Neural crest cell (in vitro differentiated cells): ENCODE measurements at regions not wholly inside any gene's neighbourhood (a gene's known extent, or its start where the extent isn't known, plus 50 kb on each side); places are given as distances from the start of the nearest gene placed in this dataset.
A peak's percentile ranks its signal among the peaks of the same experiment; 100 is the strongest.

Source experiments
- DNase-seq: peaks from one replicate; pipeline ENCODE4 v3.0.0; 2021; ENCODE audit warnings: low read depth, mixed read lengths, low spot score
- H3K27ac Mint-ChIP-seq: one replicate; pipeline ENCODE4 v1.8.0; 2021; ENCODE audit warnings: mild to moderate bottlenecking, mixed read lengths; ENCODE audit not compliant: unreplicated experiment
- H3K27me3 Mint-ChIP-seq: 2 replicates; pipeline ENCODE4 v1.8.0; 2021; ENCODE audit warnings: low read depth, mild to moderate bottlenecking, mixed read lengths
- H3K36me3 Mint-ChIP-seq: 2 replicates; pipeline ENCODE4 v1.8.0; 2021; ENCODE audit warnings: low read depth, mild to moderate bottlenecking, mixed read lengths
- H3K4me1 Mint-ChIP-seq: 2 replicates; pipeline ENCODE4 v1.8.0; 2021; ENCODE audit warnings: mixed read lengths
- H3K4me3 Mint-ChIP-seq: one replicate; pipeline ENCODE4 v1.8.0; 2021; ENCODE audit warnings: mild to moderate bottlenecking, mixed read lengths
- H3K9me3 Mint-ChIP-seq: 2 replicates; pipeline ENCODE4 v1.8.0; 2021; ENCODE audit warnings: mixed read lengths
- CTCF ChIP-seq: fragments of 200-600 bp; sonication (generic); conservative IDR thresholded peaks from 2 replicates; pipeline ENCODE4 v1.5.0; 2021; ENCODE audit warnings: antibody characterized with exemption, mild to moderate bottlenecking

- Mint-ChIP-seq H3K9me3 (peaks cover 5% of the 10 kb centered on the region), H3K27ac (no peak overlapping the region), H3K4me3 (no peak overlapping the region)
Observed at GRCh38 chr14:57943541-57943940, 77.6 kb upstream of the SLC35F4 start.

GRCh38 chr14:57943038-57943437 lies 77.1 kb upstream of the SLC35F4 start:
- no peak overlapping the region for H3K4me3 Mint-ChIP-seq
- no peak overlapping the region for H3K27ac Mint-ChIP-seq
- peaks cover 5% of the 10 kb centered on the region for H3K9me3 Mint-ChIP-seq
- DNase-seq: no peak
- H3K36me3 Mint-ChIP-seq: no peaks in the 10 kb centered on the region
- H3K27me3 Mint-ChIP-seq: peaks cover 11% of the 10 kb centered on the region
- TF ChIP-seq CTCF: no peak
- H3K4me1 Mint-ChIP-seq: peaks cover 12% of the 10 kb centered on the region

More at GRCh38 chr14:57943541-57943940, 77.6 kb upstream of the SLC35F4 start:
- Mint-ChIP-seq H3K36me3 (no peaks in the 10 kb centered on the region), H3K27me3 (peaks cover 11% of the 10 kb centered on the region), H3K4me1 (peaks cover 12% of the 10 kb centered on the region)
- no peak for DNase-seq
- no peak for TF ChIP-seq CTCF

- DNase-seq: no peak
- no peak overlapping the region for H3K4me3 Mint-ChIP-seq
- peaks cover 3% of the 10 kb centered on the region for H3K4me1 Mint-ChIP-seq
- TF ChIP-seq CTCF: no peak
- H3K9me3 Mint-ChIP-seq: no peaks in the 10 kb centered on the region
- H3K36me3 Mint-ChIP-seq: no peaks in the 10 kb centered on the region
- H3K27ac Mint-ChIP-seq: peak overlapping the region; percentile 19
- peaks cover 2% of the 10 kb centered on the region for H3K27me3 Mint-ChIP-seq
Observed at GRCh38 chr14:57939084-57939483, 73.2 kb upstream of the SLC35F4 start.

GRCh38 chr14:57938533-57938932 lies 72.6 kb upstream of the SLC35F4 start:
- H3K4me3 Mint-ChIP-seq: no peak overlapping the region
- no peak overlapping the region for H3K27ac Mint-ChIP-seq
- H3K4me1 Mint-ChIP-seq: no peaks in the 10 kb centered on the region
- DNase-seq: no peak
- no peaks in the 10 kb centered on the region for H3K36me3 Mint-ChIP-seq
- H3K9me3 Mint-ChIP-seq: no peaks in the 10 kb centered on the region
- peaks cover 2% of the 10 kb centered on the region for H3K27me3 Mint-ChIP-seq
- TF ChIP-seq CTCF: no peak

GRCh38 chr14:57937676-57938075 lies 71.8 kb upstream of the SLC35F4 start:
- Mint-ChIP-seq H3K4me3 (no peak overlapping the region), H3K4me1 (no peaks in the 10 kb centered on the region), H3K9me3 (no peaks in the 10 kb centered on the region), H3K36me3 (no peaks in the 10 kb centered on the region), H3K27ac (no peak overlapping the region), H3K27me3 (peaks cover 2% of the 10 kb centered on the region)
- no peak for TF ChIP-seq CTCF
- DNase-seq: no peak

GRCh38 chr14:57933349-57933748 lies 67.5 kb upstream of the SLC35F4 start:
- DNase-seq: no peak
- no peaks in the 10 kb centered on the region for H3K9me3 Mint-ChIP-seq
- TF ChIP-seq CTCF: no peak
- H3K27ac Mint-ChIP-seq: no peak overlapping the region
- peaks cover 4% of the 10 kb centered on the region for H3K4me1 Mint-ChIP-seq
- H3K4me3 Mint-ChIP-seq: no peak overlapping the region
- no peaks in the 10 kb centered on the region for H3K27me3 Mint-ChIP-seq
- no peaks in the 10 kb centered on the region for H3K36me3 Mint-ChIP-seq
